Hepatocyte (in vitro differentiated cells): ENCODE measurements at regions not wholly inside any gene's neighbourhood (a gene's known extent, or its start where the extent isn't known, plus 50 kb on each side); places are given as distances from the start of the nearest gene placed in this dataset.

Experiments
- DNase-seq: peaks from one replicate; pipeline ENCODE4 v3.0.0-alpha.2; 2016; ENCODE audit warnings: low spot score
- H2AFZ ChIP-seq: fragments of 200-600 bp; sonication (generic); 2 replicates; pipeline ENCODE4 v1.6.0; 2016; ENCODE audit warnings: antibody characterized with exemption, mild to moderate bottlenecking
- H3K27ac ChIP-seq: fragments of 200-600 bp; sonication (generic); 2 replicates; pipeline ENCODE4 v1.5.1; 2016; ENCODE audit warnings: mild to moderate bottlenecking
- H3K27me3 ChIP-seq: fragments of 200-600 bp; sonication (generic); 2 replicates; pipeline ENCODE4 v1.6.1; 2016
- H3K36me3 ChIP-seq: fragments of 200-600 bp; sonication (generic); replicated peaks from 2 replicates; pipeline ENCODE4 v1.5.1; 2016; ENCODE audit warnings: low read depth; ENCODE audit not compliant: insufficient read depth
- H3K4me1 ChIP-seq: fragments of 200-600 bp; sonication (generic); 2 replicates; pipeline ENCODE4 v1.5.1; 2016; ENCODE audit warnings: mild to moderate bottlenecking, moderate library complexity; ENCODE audit not compliant: insufficient read depth
- H3K4me2 ChIP-seq: fragments of 200-600 bp; sonication (generic); 2 replicates; pipeline ENCODE4 v1.6.0; 2016
- H3K4me3 ChIP-seq: fragments of 200-600 bp; sonication (generic); 2 replicates; pipeline ENCODE4 v1.5.1; 2016; ENCODE audit warnings: mild to moderate bottlenecking
- H3K79me2 ChIP-seq: fragments of 200-600 bp; sonication (generic); 2 replicates; pipeline ENCODE4 v1.6.0; 2017; ENCODE audit warnings: mild to moderate bottlenecking
- H3K9me2 ChIP-seq: fragments of 200-600 bp; sonication (generic); replicated peaks from 2 replicates; pipeline ENCODE4 v1.6.0; 2017; ENCODE audit warnings: mild to moderate bottlenecking; ENCODE audit not compliant: insufficient read depth
- H3K9me3 ChIP-seq: fragments of 200-600 bp; sonication (generic); 2 replicates; pipeline ENCODE4 v1.5.1; 2016; ENCODE audit warnings: low read depth, mild to moderate bottlenecking
- H4K20me1 ChIP-seq: fragments of 200-600 bp; sonication (generic); 2 replicates; pipeline ENCODE4 v1.6.0; 2016; ENCODE audit warnings: mild to moderate bottlenecking; ENCODE audit not compliant: insufficient read depth, poor library complexity, severe bottlenecking
- CTCF ChIP-seq: fragments of 200-600 bp; sonication (generic); IDR thresholded peaks from 2 replicates; pipeline ENCODE4 v1.5.1; 2016; ENCODE audit warnings: antibody characterized with exemption, mild to moderate bottlenecking; ENCODE audit not compliant: poor library complexity
- EZH2 ChIP-seq: fragments of 200-600 bp; sonication (generic); IDR thresholded peaks from 2 replicates; pipeline ENCODE4 v1.6.1; 2016; ENCODE audit warnings: antibody characterized with exemption, mild to moderate bottlenecking, borderline replicate concordance
- EZH2phosphoT487 ChIP-seq: fragments of 200-600 bp; sonication (generic); IDR thresholded peaks from one replicate; pipeline ENCODE4 v1.6.1; 2018; ENCODE audit warnings: antibody characterized with exemption, mild to moderate bottlenecking, low read depth, moderate library complexity; ENCODE audit not compliant: unreplicated experiment, severe bottlenecking
- WGBS: methylation state at CpG from one replicate; pipeline ENCODE4 v1.1.6; 2016; ENCODE audit warnings: low lambda C conversion rate; ENCODE audit errors: missing lambda C conversion rate; 5-methylcytosine and 5-hydroxymethylcytosine counted together

- Histone ChIP-seq H3K27me3 (no peaks in the 10 kb centered on the region), H3K9me3 (no peaks in the 10 kb centered on the region), H3K4me2 (no peak overlapping the region), H2AFZ (no peak overlapping the region), H3K4me1 (no peaks in the 10 kb centered on the region), H3K27ac (no peak overlapping the region), H4K20me1 (no peaks in the 10 kb centered on the region), H3K9me2 (no peaks in the 10 kb centered on the region), H3K36me3 (no peaks in the 10 kb centered on the region), H3K79me2 (no peaks in the 10 kb centered on the region), H3K4me3 (no peak overlapping the region)
- no peak for TF ChIP-seq CTCF
- TF ChIP-seq EZH2phosphoT487: no peak
- no peak for TF ChIP-seq EZH2
- DNase-seq: no peak
These were observed 295.0 kb upstream of the KLF14 start for GRCh38 chr7:131029002-131029401.

GRCh38 chr7:131031099-131031868, 296.4 kb upstream of the MKLN1 start:
- DNase-seq: no peak
- no peak overlapping the region for H3K4me3 ChIP-seq
- no peaks in the 10 kb centered on the region for H3K36me3 ChIP-seq
- no peak overlapping the region for H3K27ac ChIP-seq
- no peaks in the 10 kb centered on the region for H3K9me3 ChIP-seq
- no peaks in the 10 kb centered on the region for H3K79me2 ChIP-seq
- no peaks in the 10 kb centered on the region for H3K9me2 ChIP-seq
- H3K27me3 ChIP-seq: no peaks in the 10 kb centered on the region
- H4K20me1 ChIP-seq: peaks cover 3% of the 10 kb centered on the region
- TF ChIP-seq EZH2phosphoT487 (no peak), EZH2 (no peak), CTCF (no peak)
- no peaks in the 10 kb centered on the region for H3K4me1 ChIP-seq
- no peak overlapping the region for H3K4me2 ChIP-seq
- no peak overlapping the region for H2AFZ ChIP-seq
- 89% methylated on average over 7 of the region's 7 CpGs for WGBS

GRCh38 chr7:131032786-131033185, 294.9 kb upstream of the MKLN1 start:
- Histone ChIP-seq H3K4me2 (no peak overlapping the region), H3K4me3 (no peak overlapping the region), H3K9me3 (no peaks in the 10 kb centered on the region), H3K4me1 (no peaks in the 10 kb centered on the region), H2AFZ (no peak overlapping the region), H3K27me3 (no peaks in the 10 kb centered on the region), H3K27ac (no peak overlapping the region), H3K36me3 (no peaks in the 10 kb centered on the region), H3K79me2 (no peaks in the 10 kb centered on the region), H4K20me1 (peaks cover 3% of the 10 kb centered on the region), H3K9me2 (no peaks in the 10 kb centered on the region)
- no peak for TF ChIP-seq CTCF
- DNase-seq: no peak
- WGBS: 93% methylated on average over 6 of the region's 6 CpGs
